H1 (cell line): ENCODE measurements at regions not wholly inside any gene's neighbourhood (a gene's known extent, or its start where the extent isn't known, plus 50 kb on each side); places are given as distances from the start of the nearest gene placed in this dataset.

Experiments used
- CTCF ChIA-PET: fragments of 300-600 bp; sonication (Branson Sonifier 250); formaldehyde crosslinking; loops from one replicate; lab custom pipeline; 2021; ENCODE audit not compliant: partially characterized antibody; lab: Charles Lee
- POLR2A ChIA-PET: fragments of 300-600 bp; sonication (Branson Sonifier 250); formaldehyde crosslinking; loops from one replicate; lab custom pipeline; 2021; ENCODE audit warnings: inconsistent platforms; ENCODE audit not compliant: partially characterized antibody; lab: Charles Lee
- DNase-seq, 2 experiments: peaks; one replicate each; pipeline versions ENCODE4 v3.0.0 to v3.0.0-alpha.2; 2010 to 2022; ENCODE audit warnings: low spot score in 2 of 2, low read depth in 1 of 2, mixed read lengths in 1 of 2
- FAIRE-seq: peaks from 2 replicates; lab custom pipeline; 2011; peaks lifted over from hg19 to GRCh38; lab: Jason Lieb, UNC
- H2AFZ ChIP-seq: 2 replicates; pipeline ENCODE4 v1.8.1; 2012; ENCODE audit warnings: low read length, inconsistent platforms
- H2AK5ac ChIP-seq: 2 replicates; pipeline ENCODE4 v1.6.1; 2013; ENCODE audit warnings: low read depth, low read length
- H2BK120ac ChIP-seq: replicated peaks from 2 replicates; pipeline ENCODE3; 2013; ENCODE audit warnings: low read depth, low read length, inconsistent platforms
- H2BK12ac ChIP-seq: 2 replicates; pipeline ENCODE4 v1.6.1; 2013; ENCODE audit warnings: low read depth, low read length
- H2BK15ac ChIP-seq: 2 replicates; pipeline ENCODE4 v1.6.1; 2013; ENCODE audit warnings: low read length
- H2BK20ac ChIP-seq: 2 replicates; pipeline ENCODE4 v1.6.1; 2013; ENCODE audit warnings: low read length
- H2BK5ac ChIP-seq: 2 replicates; pipeline ENCODE4 v1.6.1; 2013; ENCODE audit warnings: low read depth, low read length
- H3K14ac ChIP-seq: 2 replicates; pipeline ENCODE4 v1.6.1; 2013; ENCODE audit warnings: inconsistent platforms; ENCODE audit not compliant: insufficient read length
- H3K18ac ChIP-seq: 2 replicates; pipeline ENCODE4 v1.6.1; 2013; ENCODE audit warnings: low read length; ENCODE audit errors: extremely low read depth
- H3K23ac ChIP-seq: 2 replicates; pipeline ENCODE4 v1.6.1; 2013; ENCODE audit warnings: inconsistent platforms; ENCODE audit not compliant: insufficient read length
- H3K23me2 ChIP-seq: 2 replicates; pipeline ENCODE4 v1.6.1; 2013; ENCODE audit warnings: low read depth, low read length
- H3K27ac ChIP-seq: 2 replicates; pipeline ENCODE4 v1.6.1; 2011; ENCODE audit warnings: low read depth, low read length, inconsistent platforms
- H3K27me3 ChIP-seq, 4 experiments: replicated peaks in 1 of 4; 1 replicate in 1 of 4; 2 replicates in 3 of 4; pipeline versions ENCODE4 v1.6.1 to v1.8.1; 2011 to 2013; ENCODE audit warnings: low read length in 3 of 4, mild to moderate bottlenecking in 3 of 4, inconsistent platforms in 2 of 4, mixed read lengths in 2 of 4, moderate library complexity in 1 of 4; ENCODE audit not compliant: control insufficient read depth in 3 of 4, insufficient read depth in 3 of 4; ENCODE audit errors: extremely low read depth in 1 of 4
- H3K36me3 ChIP-seq, 4 experiments: 2 replicates each; pipeline versions ENCODE4 v1.6.1 to v1.8.1; 2011 to 2013; ENCODE audit warnings: mild to moderate bottlenecking in 4 of 4, low read length in 3 of 4, moderate library complexity in 2 of 4, control low read depth in 1 of 4, inconsistent platforms in 1 of 4; ENCODE audit not compliant: insufficient read depth in 4 of 4, control insufficient read depth in 2 of 4
- H3K4ac ChIP-seq: replicated peaks from 2 replicates; pipeline ENCODE3; 2013; ENCODE audit warnings: low read length, low read depth, mixed read lengths, inconsistent platforms; ENCODE audit not compliant: insufficient read length
- H3K4me1 ChIP-seq, 4 experiments: replicated peaks in 1 of 4; 1 replicate in 1 of 4; 2 replicates in 3 of 4; pipeline versions ENCODE4 v1.6.1 to v1.8.1; 2011 to 2013; ENCODE audit warnings: low read length in 3 of 4, inconsistent platforms in 2 of 4, mixed read lengths in 1 of 4; ENCODE audit not compliant: insufficient read depth in 4 of 4, control insufficient read depth in 3 of 4
- H3K4me2 ChIP-seq, 2 experiments: 2 replicates each; pipeline versions ENCODE4 v1.6.1 to v1.8.1; 2011 to 2013; ENCODE audit warnings: low read depth in 2 of 2, low read length in 2 of 2, control low read depth in 1 of 2, inconsistent platforms in 1 of 2, mild to moderate bottlenecking in 1 of 2; ENCODE audit not compliant: insufficient read depth in 1 of 2
- H3K4me3 ChIP-seq, 4 experiments: fragments of 200-600, 300-600 bp in 1 of 4; sonication (generic), shearing (Covaris generic), sonication (Bioruptor Twin) in 1 of 4; 2 replicates each; pipeline versions ENCODE4 v1.5.1 to v1.8.1; 2011 to 2016; ENCODE audit warnings: low read length in 4 of 4, low read depth in 3 of 4, control low read depth in 2 of 4, inconsistent platforms in 2 of 4, mild to moderate bottlenecking in 2 of 4, mixed read lengths in 1 of 4, moderate library complexity in 1 of 4; ENCODE audit not compliant: insufficient read depth in 2 of 4; ENCODE audit errors: extremely low read depth in 1 of 4
- H3K56ac ChIP-seq: replicated peaks from 2 replicates; pipeline ENCODE3; 2013; ENCODE audit warnings: low read depth, mild to moderate bottlenecking, mixed read lengths, low read length, inconsistent platforms; ENCODE audit not compliant: insufficient read length
- H3K79me1 ChIP-seq: 2 replicates; pipeline ENCODE4 v1.6.1; 2013; ENCODE audit warnings: low read depth, low read length, control low read depth
- H3K79me2 ChIP-seq, 2 experiments: 2 replicates each; pipeline versions ENCODE4 v1.6.1 to v1.8.1; 2012 to 2013; ENCODE audit warnings: low read length in 2 of 2, mild to moderate bottlenecking in 2 of 2, inconsistent platforms in 1 of 2; ENCODE audit not compliant: insufficient read depth in 2 of 2, control insufficient read depth in 1 of 2
- H3K9ac ChIP-seq, 4 experiments: replicated peaks in 1 of 4; 1 replicate in 1 of 4; 2 replicates in 3 of 4; pipeline versions ENCODE4 v1.6.1 to v1.8.1; 2011 to 2013; ENCODE audit warnings: low read depth in 3 of 4, low read length in 3 of 4, control low read depth in 2 of 4, mild to moderate bottlenecking in 2 of 4, moderate library complexity in 2 of 4, inconsistent platforms in 1 of 4; ENCODE audit errors: extremely low read depth in 1 of 4
- H3K9me3 ChIP-seq, 2 experiments: 2 replicates each; pipeline versions ENCODE4 v1.6.1 to v1.8.1; 2012 to 2013; ENCODE audit warnings: mild to moderate bottlenecking in 2 of 2, moderate library complexity in 2 of 2, control low read depth in 1 of 2, inconsistent platforms in 1 of 2, low read depth in 1 of 2, low read length in 1 of 2, mixed read lengths in 1 of 2; ENCODE audit not compliant: insufficient read depth in 2 of 2
- H4K20me1 ChIP-seq, 2 experiments: replicated peaks in 1 of 2; 2 replicates each; pipeline versions ENCODE3 to v1.8.1; 2011 to 2013; ENCODE audit warnings: inconsistent platforms in 2 of 2, low read length in 2 of 2, mild to moderate bottlenecking in 1 of 2; ENCODE audit not compliant: insufficient read depth in 2 of 2, control insufficient read depth in 1 of 2
- H4K5ac ChIP-seq: 2 replicates; pipeline ENCODE4 v1.6.1; 2013; ENCODE audit warnings: low read length, low read depth, mixed read lengths, inconsistent platforms; ENCODE audit not compliant: insufficient read length
- H4K8ac ChIP-seq: 2 replicates; pipeline ENCODE4 v1.8.0; 2013; ENCODE audit warnings: mild to moderate bottlenecking, moderate library complexity, low read length, inconsistent platforms; ENCODE audit not compliant: insufficient read depth; ENCODE audit errors: extremely low read depth
- H4K91ac ChIP-seq: replicated peaks from 2 replicates; pipeline ENCODE3; 2013; ENCODE audit warnings: low read length, mixed read lengths, inconsistent platforms; ENCODE audit not compliant: insufficient read length
- CREB1 ChIP-seq: IDR thresholded peaks from 2 replicates; pipeline ENCODE4 v1.6.1; 2012; ENCODE audit warnings: inconsistent platforms
- HDAC2 ChIP-seq, 2 experiments: fragments of 300-600 bp in 1 of 2; sonication (generic) in 1 of 2; IDR thresholded peaks; 2 replicates each; pipeline ENCODE4 v1.6.1; 2011 to 2012; ENCODE audit warnings: low read depth in 2 of 2, low read length in 2 of 2, mild to moderate bottlenecking in 2 of 2, moderate library complexity in 2 of 2, borderline replicate concordance in 1 of 2, inconsistent platforms in 1 of 2
- MAX ChIP-seq: IDR thresholded peaks from 2 replicates; pipeline ENCODE4 v1.6.1; 2012; ENCODE audit warnings: inconsistent platforms
- POLR2AphosphoS5 ChIP-seq: IDR thresholded peaks from 2 replicates; pipeline ENCODE4 v1.6.1; 2011; ENCODE audit warnings: low read depth, low read length
- SAP30 ChIP-seq: fragments of 300-600 bp; sonication (generic); IDR thresholded peaks from 2 replicates; pipeline ENCODE4 v1.7.1; 2012; ENCODE audit warnings: low read length, moderate library complexity, mild to moderate bottlenecking, inconsistent platforms; ENCODE audit not compliant: insufficient read depth, insufficient replicate concordance
- SIRT6 ChIP-seq: IDR thresholded peaks from one replicate; pipeline ENCODE4 v1.7.1; 2012; ENCODE audit warnings: low read length, inconsistent platforms
- TAF1 ChIP-seq: IDR thresholded peaks from 2 replicates; pipeline ENCODE4 v1.6.1; 2011; ENCODE audit warnings: mild to moderate bottlenecking, low read depth, low read length
- TAF7 ChIP-seq: optimal IDR thresholded peaks from 2 replicates; pipeline ENCODE3; 2011; ENCODE audit warnings: low read depth, mild to moderate bottlenecking, inconsistent platforms, low read length, moderate library complexity, borderline replicate concordance
- WGBS, 2 experiments: shearing (Covaris generic) in 1 of 2; methylation state at CpG; one replicate each; pipeline versions ENCODE4 v1.1.6 to v1.1.7; 2013 to 2015; ENCODE audit warnings: low lambda C conversion rate in 2 of 2, mixed read lengths in 2 of 2, inconsistent platforms in 1 of 2, low coverage in 1 of 2, missing lambda C conversion rate in 1 of 2; ENCODE audit not compliant: insufficient replicate concordance in 2 of 2, insufficient coverage in 1 of 2, insufficient read length in 1 of 2; ENCODE audit errors: extremely low coverage in 1 of 2, missing lambda C conversion rate in 1 of 2; 5-methylcytosine and 5-hydroxymethylcytosine counted together

GRCh38 chr4:181693517-181693916 lies 549.7 kb upstream of the TENM3 start:
- peaks cover 0 to 5% (median 0%) of the 10 kb centered on the region in 4 experiments; a peak in 2 of 7 replicates for H3K4me1 ChIP-seq
- TF ChIP-seq HDAC2 (IDR thresholded peaks at IDR 0.05; ENCODE audit: borderline replicate concordance in 1 of 2, low read depth in 2 of 2, low read length in 2 of 2) (no peak), TAF7 (no peak), POLR2AphosphoS5 (no peak), CREB1 (no peak), SAP30 (no peak), SIRT6 (no peak), MAX (no peak), TAF1 (no peak)
- no peak overlapping the region for H3K18ac ChIP-seq
- H2BK12ac ChIP-seq: no peak overlapping the region
- H3K9me3 ChIP-seq: no peaks in the 10 kb centered on the region
- no peak overlapping the region for H3K4me3 ChIP-seq
- no peak overlapping the region for H4K91ac ChIP-seq
- H3K27ac ChIP-seq: no peak overlapping the region
- H2BK5ac ChIP-seq: no peak overlapping the region
- no peak overlapping the region for H4K8ac ChIP-seq
- H2BK15ac ChIP-seq: no peak overlapping the region
- no peaks in the 10 kb centered on the region for H3K27me3 ChIP-seq
- CTCF ChIA-PET: interaction anchor here (0.7 kb wide), 1 partner anchor 321 kb away, joined by 3 read pairs; no protein-coding TSS in a partner anchor
- H3K4ac ChIP-seq: no peak overlapping the region
- FAIRE-seq (no peak), DNase-seq (no peak)
- H3K14ac ChIP-seq: no peak overlapping the region
- POLR2A ChIA-PET: no interaction called here
- no peak overlapping the region for H3K9ac ChIP-seq
- no peak overlapping the region for H2AK5ac ChIP-seq
- WGBS, 2 experiments: 89% methylated on average over 7 of the region's 7 CpGs; no CpG with 5 or more reads in 1 of the 2 experiments
- H2AFZ ChIP-seq: no peak overlapping the region
- H3K36me3 ChIP-seq: no peaks in the 10 kb centered on the region
- H3K56ac ChIP-seq: no peak overlapping the region
- H2BK20ac ChIP-seq: no peak overlapping the region
- H2BK120ac ChIP-seq: no peak overlapping the region
- H3K23me2 ChIP-seq: no peaks in the 10 kb centered on the region
- H4K20me1 ChIP-seq: no peaks in the 10 kb centered on the region
- H3K79me1 ChIP-seq: no peaks in the 10 kb centered on the region
- no peak overlapping the region for H3K23ac ChIP-seq
- H3K79me2 ChIP-seq: no peaks in the 10 kb centered on the region
- no peak overlapping the region for H3K4me2 ChIP-seq
- no peak overlapping the region for H4K5ac ChIP-seq
